GM18909 (cell line): ENCODE measurements at regions not wholly inside any gene's neighbourhood (a gene's known extent, or its start where the extent isn't known, plus 50 kb on each side); places are given as distances from the start of the nearest gene placed in this dataset.

ENCODE experiments used
- ATAC-seq: cut with Tn5 transposase; IDR thresholded peaks from one replicate; pipeline ENCODE4 v1.9.1; 2021; ENCODE audit warnings: mild to moderate bottlenecking; ENCODE audit not compliant: unreplicated experiment, poor library complexity

DNA sequence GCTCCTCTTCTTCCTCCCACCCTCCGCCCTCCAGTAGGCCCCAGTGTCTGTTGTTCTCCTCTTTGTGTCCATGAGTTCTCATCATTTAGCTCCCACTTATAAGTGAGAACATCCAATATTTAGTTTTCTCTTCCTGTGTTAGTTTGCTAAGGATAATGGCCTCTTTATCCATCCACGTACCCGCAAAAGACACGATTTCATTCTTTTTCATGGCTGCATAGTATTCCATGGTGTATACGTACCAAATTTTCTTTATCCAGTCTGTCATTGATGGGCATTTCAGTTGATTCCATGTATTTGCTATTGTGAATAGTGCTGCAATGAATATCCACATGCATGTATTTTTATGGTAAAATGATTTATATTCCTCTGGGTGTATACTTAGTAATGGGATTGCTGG, 82.2 kb downstream of the COPS8 start:
- ATAC-seq: no peak

DNA sequence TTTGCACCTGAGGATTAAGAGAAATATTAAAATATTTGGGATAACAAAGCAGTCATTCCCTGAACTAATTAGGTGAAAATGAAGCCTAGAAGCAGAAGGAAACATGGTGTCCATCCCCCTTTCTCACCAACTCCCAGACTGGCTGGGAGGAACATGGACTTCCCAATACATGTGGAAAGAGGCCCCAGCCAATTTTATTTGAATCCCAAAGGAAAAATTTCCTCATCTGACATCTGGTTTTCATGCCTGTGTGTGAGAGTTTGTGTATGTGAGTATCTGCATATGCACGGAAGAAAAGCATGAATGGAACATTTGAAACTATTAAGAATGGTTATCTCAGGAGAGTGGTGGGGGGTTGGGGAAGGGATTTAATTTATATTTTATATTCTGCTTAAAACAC, 84.3 kb downstream of the COPS8 start:
- ATAC-seq: no peak

DNA sequence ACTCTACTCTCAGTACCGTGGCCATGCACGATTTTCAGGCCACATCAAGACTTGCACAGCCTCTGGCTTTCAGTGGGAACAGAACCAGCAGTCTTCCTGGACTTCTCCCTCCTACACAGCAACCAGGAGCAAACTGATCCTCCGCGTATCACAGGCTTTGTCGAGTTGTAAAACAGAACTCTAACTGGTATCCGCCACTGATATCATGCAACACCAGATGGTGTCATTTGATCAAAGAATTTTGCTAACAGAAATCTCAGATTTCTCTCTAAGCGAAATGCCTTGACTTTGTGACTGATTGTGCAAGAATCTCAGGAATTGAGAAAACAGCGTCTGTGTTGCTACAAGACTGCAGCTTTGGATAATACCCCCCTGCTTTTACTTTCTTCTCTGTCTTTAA, 85.7 kb downstream of the COPS8 start:
- no peak for ATAC-seq

GRCh38 chr2:237171881-237172280, 86.2 kb downstream of the COPS8 start:
- no peak for ATAC-seq

- no peak for ATAC-seq
Measured at GRCh38 chr2:237177052-237177451, 91.4 kb downstream of the COPS8 start.

DNA sequence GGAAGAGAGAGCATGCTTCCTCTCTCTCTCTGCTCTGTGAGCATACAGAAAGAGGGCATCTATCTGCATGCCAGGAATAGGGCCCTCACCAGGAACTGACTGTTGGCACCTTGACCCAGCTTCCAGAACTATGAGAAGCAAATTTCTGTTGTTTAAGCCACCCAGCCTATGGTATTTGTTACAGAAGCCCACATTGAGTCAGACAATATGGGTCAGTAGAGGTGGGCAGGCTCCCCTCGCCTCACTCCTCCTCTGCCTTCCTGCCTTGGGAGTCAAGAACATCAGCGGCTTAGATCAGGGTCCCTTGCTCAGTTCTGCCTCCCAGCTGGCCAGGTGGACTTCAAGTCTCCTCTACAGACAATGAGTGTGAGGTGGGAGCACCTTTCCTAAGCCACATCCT, 92.3 kb downstream of the COPS8 start:
- ATAC-seq: no peak

DNA sequence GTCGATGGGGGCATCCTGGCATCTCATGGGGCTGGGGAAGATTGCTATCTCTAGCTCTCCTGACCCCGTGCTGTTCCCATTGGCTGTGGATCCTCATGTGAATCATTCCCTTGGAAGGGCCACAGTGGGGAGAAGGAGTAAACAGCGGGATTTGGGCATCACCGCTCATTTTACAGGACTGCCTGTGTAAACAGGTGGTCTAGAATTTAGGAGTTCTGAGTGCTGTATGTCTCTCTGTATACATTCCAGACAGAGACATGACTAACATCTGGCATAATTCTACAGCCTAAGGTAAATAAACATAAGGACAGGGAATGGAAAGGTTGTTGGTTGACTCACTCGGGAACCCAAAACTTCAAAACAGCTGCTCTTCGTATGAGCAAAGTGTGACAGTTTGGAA, 92.7 kb downstream of the COPS8 start:
- no peak for ATAC-seq

DNA sequence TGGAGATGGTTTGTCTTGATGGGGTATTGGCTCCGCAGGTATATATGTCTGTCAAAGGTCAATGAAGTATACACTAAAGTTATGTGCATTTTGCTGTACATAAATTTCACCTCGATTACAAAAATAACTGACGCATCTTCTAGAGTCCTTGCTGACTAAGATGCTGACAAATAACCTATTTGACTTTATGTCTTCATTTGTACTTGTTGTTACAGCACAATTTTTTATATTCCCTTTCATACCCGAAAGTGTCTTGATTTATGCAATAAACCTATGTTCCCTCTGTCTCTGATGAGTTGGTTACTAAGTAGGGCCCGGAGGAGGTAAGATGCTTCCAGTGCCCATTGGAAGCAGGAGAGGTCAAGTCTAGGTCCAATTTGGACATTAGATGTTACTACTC, 93.5 kb downstream of the COPS8 start:
- no peak for ATAC-seq

DNA sequence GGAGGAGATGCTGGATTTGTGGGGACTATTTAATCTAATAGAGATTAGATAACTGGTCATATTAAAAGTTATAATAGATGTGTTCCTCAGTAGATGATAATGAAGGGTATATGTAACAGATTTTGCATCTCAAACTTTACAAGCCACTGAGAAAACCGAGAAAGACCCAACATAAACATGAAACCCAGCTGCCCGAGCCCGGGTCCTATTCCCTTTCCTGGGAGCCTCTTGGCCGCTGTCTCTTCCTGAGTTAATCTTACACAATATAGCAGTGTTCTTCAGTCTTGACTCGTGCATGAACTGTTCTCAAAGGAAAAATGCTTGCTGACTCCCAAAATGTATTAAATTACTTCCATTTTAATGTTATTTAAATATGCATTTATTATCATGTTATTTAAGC, 94.5 kb downstream of the COPS8 start:
- ATAC-seq: no peak

- no peak for ATAC-seq
Measured at GRCh38 chr2:237180987-237181386, 95.3 kb downstream of the COPS8 start.

GRCh38 chr2:237181844-237182243, 96.2 kb downstream of the COPS8 start:
- no peak for ATAC-seq

GRCh38 chr2:237182422-237183123, 96.9 kb downstream of the COPS8 start:
- no peak for ATAC-seq

DNA sequence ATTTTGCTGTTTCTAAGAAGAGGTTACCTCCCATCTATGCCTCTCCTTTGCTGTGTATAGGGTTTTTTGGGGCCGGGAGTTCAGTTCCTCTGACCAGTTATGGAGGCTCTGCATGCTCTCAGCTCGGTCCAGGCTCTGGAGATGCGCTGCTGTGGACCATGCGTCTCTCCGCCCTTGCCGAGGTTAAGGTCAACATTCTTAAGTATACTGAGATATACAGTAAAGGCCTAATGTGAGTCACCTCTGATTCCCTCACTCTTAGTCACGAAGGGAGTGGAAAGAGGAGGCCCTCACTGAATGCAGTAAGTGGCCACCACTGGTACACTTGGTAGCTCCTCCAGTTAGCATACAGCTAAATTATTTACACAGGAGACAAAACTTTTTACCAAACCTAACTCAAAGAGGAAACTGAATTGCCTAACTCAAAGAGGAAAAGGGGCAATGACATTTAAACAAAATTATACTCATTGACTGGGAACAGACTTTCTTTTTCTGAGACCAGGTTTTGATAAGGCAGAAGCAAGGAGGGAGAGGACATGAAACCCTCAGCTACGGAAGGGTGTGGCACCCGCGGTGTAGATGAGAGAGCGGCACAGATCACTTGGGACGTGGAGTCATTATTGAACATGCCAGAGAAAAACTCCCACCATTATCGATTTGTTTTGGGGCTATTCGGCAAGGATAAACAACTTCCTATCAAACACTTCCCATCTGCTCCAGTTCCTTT, 98.7 kb downstream of the COPS8 start:
- no peak for ATAC-seq

DNA sequence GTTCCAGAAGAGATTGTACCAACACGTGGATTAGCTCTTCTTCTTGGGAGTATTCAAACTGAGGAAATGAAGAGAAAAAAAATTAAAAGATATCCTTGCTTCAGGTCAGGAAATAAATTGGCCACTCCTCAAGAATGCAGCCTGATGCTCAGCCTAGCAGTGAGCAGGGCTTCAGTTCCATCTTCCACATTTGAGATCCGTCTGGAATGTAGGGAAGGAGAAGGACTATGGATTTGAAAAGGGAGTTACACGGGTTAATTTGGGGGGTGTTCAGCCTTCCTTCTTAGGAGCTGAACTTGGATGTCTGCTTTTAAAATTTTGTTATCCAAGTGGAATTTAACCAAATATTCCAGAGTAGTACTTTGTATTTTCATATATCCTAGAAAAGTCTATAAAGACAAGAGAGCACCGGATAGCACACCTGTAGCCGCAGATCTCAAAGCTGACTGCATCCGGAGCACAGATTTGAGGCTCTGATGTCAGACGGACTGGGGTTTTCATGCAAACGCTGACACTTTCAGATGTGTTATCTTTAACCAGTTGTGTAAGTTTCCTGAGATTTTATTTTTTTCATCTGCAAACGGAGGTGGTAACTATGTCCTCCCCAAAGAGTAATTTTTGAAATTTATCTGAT, 99.3 kb downstream of the COPS8 start:
- no peak for ATAC-seq

- ATAC-seq: no peak
Measured at GRCh38 chr2:237185553-237185925, 99.8 kb downstream of the COPS8 start.

DNA sequence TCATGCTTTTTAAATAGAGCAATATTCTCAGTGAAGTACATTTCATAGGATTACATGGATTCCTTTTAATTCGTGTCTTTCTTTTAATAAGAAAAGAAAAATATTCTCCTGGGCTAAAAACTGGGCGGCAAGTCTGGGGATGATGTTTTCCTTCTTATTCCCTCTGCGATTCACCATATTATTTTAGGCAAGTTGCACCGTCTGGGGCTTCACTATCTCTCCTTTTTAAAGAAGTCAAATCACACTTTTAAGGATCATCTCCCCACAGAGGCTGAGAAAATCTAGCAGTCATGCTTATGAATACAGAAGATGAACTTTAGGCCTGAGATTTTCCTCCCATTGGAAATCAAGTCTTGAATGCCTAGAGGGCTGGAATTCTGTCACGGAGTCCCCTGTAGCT, 104.1 kb downstream of the COPS8 start:
- no peak for ATAC-seq

GRCh38 chr2:237190966-237191713, 105.5 kb downstream of the COPS8 start:
- ATAC-seq: no peak

DNA sequence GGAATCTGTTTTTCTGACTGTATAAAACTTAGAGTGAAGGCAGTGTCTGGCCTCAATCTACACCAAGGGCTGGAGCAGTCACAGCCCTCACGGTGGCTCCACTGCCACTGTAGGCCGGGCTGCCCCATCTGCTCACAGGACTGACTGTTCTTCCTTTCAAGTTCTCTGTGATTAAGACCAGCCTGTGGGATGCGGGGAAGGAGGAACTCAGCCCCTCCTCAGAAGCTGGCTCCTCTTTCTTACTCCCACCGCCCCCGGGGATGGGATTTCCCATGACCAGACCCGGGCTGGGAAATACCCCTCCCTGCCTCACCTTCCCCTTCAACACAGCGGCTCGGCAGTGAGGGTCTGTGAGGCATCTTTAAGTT, 106.0 kb downstream of the COPS8 start:
- ATAC-seq: no peak

GRCh38 chr2:237192881-237193280, 107.2 kb downstream of the COPS8 start:
- no peak for ATAC-seq

DNA sequence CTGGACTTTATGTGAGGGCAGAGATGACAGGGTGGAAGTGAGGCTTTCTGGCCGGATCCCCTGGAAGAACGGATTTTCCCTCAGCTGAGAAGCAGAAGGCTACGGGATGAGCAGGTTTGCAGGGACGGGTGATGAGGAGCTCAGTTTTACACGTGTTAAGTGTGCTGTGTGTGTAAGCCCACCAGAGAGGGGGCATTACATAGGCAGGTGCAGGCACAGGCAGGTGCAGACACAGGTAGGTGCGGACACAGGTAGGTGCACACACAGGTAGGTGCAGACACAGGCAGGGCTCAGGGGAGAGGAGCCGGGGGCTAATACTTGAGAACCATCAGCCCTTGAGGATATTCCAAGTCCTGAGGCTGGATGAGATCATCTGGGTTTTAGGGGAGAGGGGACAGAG, 107.7 kb downstream of the COPS8 start:
- ATAC-seq: no peak

DNA sequence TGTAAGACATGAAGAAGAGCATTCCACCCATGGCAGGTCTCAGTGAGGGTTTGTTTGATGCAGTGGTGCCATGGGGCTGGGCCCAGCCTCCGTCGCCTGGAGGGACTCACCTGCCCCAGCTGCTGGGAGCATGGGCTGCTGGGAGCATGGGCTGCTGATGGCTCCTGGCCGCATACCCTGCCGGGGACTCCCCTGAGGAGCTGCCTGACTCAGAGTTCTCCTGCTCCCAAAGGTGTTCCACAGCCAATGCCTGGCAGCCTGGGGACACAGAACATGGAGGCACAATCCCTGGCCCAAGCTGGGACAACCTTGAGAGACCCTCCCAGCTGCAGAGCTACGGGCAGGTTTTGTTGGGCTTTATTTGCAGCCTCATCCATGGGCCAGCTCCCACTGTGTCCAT, 108.4 kb downstream of the COPS8 start:
- no peak for ATAC-seq
